K562 (cell line): ENCODE measurements at regions not wholly inside any gene's neighbourhood (a gene's known extent, or its start where the extent isn't known, plus 50 kb on each side); places are given as distances from the start of the nearest gene placed in this dataset.

ENCODE experiments used
- ATAC-seq: fragments of 200-7000 bp; cut with Tn5 transposase; 3 replicates; pipeline ENCODE4 v1.9.1; 2020; ENCODE audit warnings: moderate library complexity
- BruUV-seq: library from RNA; stranded (reverse); fragments of 400-500 nt; replicated peaks from 2 replicates; lab custom pipeline; 2021; lab: Mats Ljungman, UMichigan
- CTCF ChIA-PET: fragments of 300-600 bp; formaldehyde crosslinking; extraction: SDS; loops from one replicate; lab custom pipeline; 2021; ENCODE audit warnings: low intra/inter-chr PET ratio; lab: Yijun Ruan, JAX
- POLR2A ChIA-PET: fragments of 300-600, 350-650 bp; sonication (Branson Sonifier 250); formaldehyde crosslinking; extraction: SDS; loops from one replicate; lab custom pipeline; 2021; ENCODE audit warnings: antibody characterized with exemption, inconsistent platforms; lab: Yijun Ruan, JAX
- DNase-seq, 4 experiments: peaks; one replicate each; pipeline versions ENCODE4 v3.0.0 to v3.0.0-alpha.2; 2011 to 2018; ENCODE audit warnings: low spot score in 3 of 4, mixed read lengths in 3 of 4; ENCODE audit errors: extremely low read depth in 1 of 4
- FAIRE-seq: peaks from 2 replicates; lab custom pipeline; 2011; peaks lifted over from hg19 to GRCh38; lab: Jason Lieb, UNC
- H2AFZ ChIP-seq: 2 replicates; pipeline ENCODE4 v1.6.0; 2011; ENCODE audit warnings: low read depth, low read length, control low read depth, inconsistent platforms
- H3K27ac ChIP-seq: fragments of 200-600 bp; 3 replicates; pipeline ENCODE4 v1.8.0; 2011; ENCODE audit warnings: low read depth, mild to moderate bottlenecking, control low read depth, inconsistent platforms, low read length, moderate library complexity, mixed read lengths; ENCODE audit errors: extremely low read depth
- H3K27me3 ChIP-seq, 2 experiments: fragments of 300-600 bp in 1 of 2; 2 replicates in 1 of 2; 3 replicates in 1 of 2; pipeline versions ENCODE4 v1.6.0 to v1.8.0; 2011; ENCODE audit warnings: inconsistent platforms in 2 of 2, low read length in 2 of 2, mild to moderate bottlenecking in 1 of 2, mixed read lengths in 1 of 2, moderate library complexity in 1 of 2; ENCODE audit not compliant: control insufficient read depth in 2 of 2, insufficient read depth in 2 of 2
- H3K36me3 ChIP-seq: fragments of 300-600 bp; 3 replicates; pipeline ENCODE4 v1.8.0; 2011; ENCODE audit warnings: mild to moderate bottlenecking, low read length, inconsistent platforms; ENCODE audit not compliant: control insufficient read depth, insufficient read depth
- H3K4me1 ChIP-seq, 2 experiments: fragments of 200-600 bp in 1 of 2; replicated peaks in 1 of 2; 2 replicates in 1 of 2; 3 replicates in 1 of 2; pipeline versions ENCODE4 v1.5.1 to v1.8.0; 2011; ENCODE audit warnings: inconsistent platforms in 2 of 2, low read length in 2 of 2, mild to moderate bottlenecking in 1 of 2, mixed read lengths in 1 of 2, moderate library complexity in 1 of 2; ENCODE audit not compliant: control insufficient read depth in 2 of 2, insufficient read depth in 2 of 2
- H3K4me2 ChIP-seq: 2 replicates; pipeline ENCODE4 v1.6.1; 2011; ENCODE audit warnings: low read length, control low read depth, inconsistent platforms, mixed read lengths; ENCODE audit not compliant: insufficient read depth
- H3K4me3 ChIP-seq: fragments of 200-600 bp; sonication (generic), shearing (Covaris generic); 2 replicates; pipeline ENCODE4 v1.5.1; 2016; ENCODE audit warnings: control low read depth, inconsistent platforms
- H3K79me2 ChIP-seq: fragments of 200-600 bp; 3 replicates; pipeline ENCODE4 v1.8.0; 2011; ENCODE audit warnings: low read length, inconsistent platforms; ENCODE audit not compliant: control insufficient read depth, insufficient read depth
- H3K9ac ChIP-seq, 2 experiments: 2 replicates each; pipeline versions ENCODE4 v1.6.0 to v1.6.1; 2011; ENCODE audit warnings: low read depth in 2 of 2, low read length in 2 of 2, control low read depth in 1 of 2, inconsistent platforms in 1 of 2, mild to moderate bottlenecking in 1 of 2, mixed read lengths in 1 of 2; ENCODE audit not compliant: insufficient read depth in 1 of 2
- H3K9me1 ChIP-seq: one replicate; pipeline ENCODE4 v1.6.0; 2011; ENCODE audit warnings: inconsistent platforms, mild to moderate bottlenecking, low read length, moderate library complexity; ENCODE audit not compliant: control insufficient read depth, insufficient read depth
- H3K9me3 ChIP-seq: replicated peaks from 2 replicates; pipeline ENCODE4 v1.5.1; 2011; ENCODE audit warnings: low read depth, low read length, inconsistent platforms; ENCODE audit not compliant: control insufficient read depth, insufficient read depth
- H4K20me1 ChIP-seq: replicated peaks from 2 replicates; pipeline ENCODE4 v1.6.1; 2011; ENCODE audit warnings: low read length, inconsistent platforms, mixed read lengths; ENCODE audit not compliant: control insufficient read depth, insufficient read depth
- ARHGAP35 ChIP-seq: fragments of 450-650 bp; IDR thresholded peaks from 2 replicates; pipeline ENCODE4 v1.6.1; 2018; ENCODE audit not compliant: partially characterized antibody
- CREB1 ChIP-seq, 2 experiments: sonication (generic) in 1 of 2; formaldehyde crosslinking in 1 of 2; IDR thresholded peaks; 2 replicates each; pipeline versions ENCODE4 v1.6.1 to v1.8.0; 2012 to 2022; ENCODE audit warnings: inconsistent platforms in 1 of 2, mild to moderate bottlenecking in 1 of 2, missing genetic modification reagents in 1 of 2, moderate library complexity in 1 of 2
- DACH1 ChIP-seq: fragments of 450-650 bp; IDR thresholded peaks from 2 replicates; pipeline ENCODE4 v1.6.1; 2018; ENCODE audit not compliant: partially characterized antibody
- ID3 ChIP-seq, 2 experiments: fragments of 250-450 bp in 1 of 2; fragments of 450-650 bp in 1 of 2; sonication (Bioruptor Pico) in 1 of 2; IDR thresholded peaks; 2 replicates each; pipeline versions ENCODE4 v1.6.1 to v1.8.0; 2016 to 2021; ENCODE audit warnings: mild to moderate bottlenecking in 2 of 2, moderate library complexity in 2 of 2, missing compliant biosample characterization in 1 of 2, missing genetic modification characterization in 1 of 2
- KAT2B ChIP-seq: IDR thresholded peaks from one replicate; pipeline ENCODE4 v1.6.1; 2012; ENCODE audit warnings: low read depth, mild to moderate bottlenecking, control low read depth, inconsistent platforms, low read length, moderate library complexity
- NR2C1 ChIP-seq, 2 experiments: fragments of 450-650 bp; IDR thresholded peaks; 2 replicates each; pipeline ENCODE4 v1.6.1; 2017; ENCODE audit warnings: mild to moderate bottlenecking in 2 of 2, antibody characterized with exemption in 1 of 2, inconsistent platforms in 1 of 2, missing compliant biosample characterization in 1 of 2, missing genetic modification characterization in 1 of 2
- PCBP2 ChIP-seq: fragments of 200-400 bp; formaldehyde crosslinking; IDR thresholded peaks from 2 replicates; pipeline ENCODE4 v1.6.1; 2018; ENCODE audit warnings: low read length, low read depth, mild to moderate bottlenecking, moderate library complexity; ENCODE audit not compliant: poor library complexity, severe bottlenecking
- PHF20 ChIP-seq: fragments of 450-650 bp; IDR thresholded peaks from 2 replicates; pipeline ENCODE4 v1.6.1; 2018; ENCODE audit not compliant: partially characterized antibody
- PKNOX1 ChIP-seq: fragments of 450-650 bp; IDR thresholded peaks from 2 replicates; pipeline ENCODE4 v1.6.1; 2016
- POLR2AphosphoS5 ChIP-seq: IDR thresholded peaks from 2 replicates; pipeline ENCODE4 v1.6.1; 2011; ENCODE audit warnings: mild to moderate bottlenecking, low read depth, low read length, moderate library complexity; ENCODE audit not compliant: control insufficient read depth, insufficient read depth
- RNF2 ChIP-seq: sonication (generic); IDR thresholded peaks from 2 replicates; pipeline ENCODE4 v1.6.1; 2016
- ZFP30 ChIP-seq: fragments of 250-450 bp; sonication (Bioruptor Pico); IDR thresholded peaks from 2 replicates; pipeline ENCODE4 v1.8.0; 2022; ENCODE audit warnings: moderate library complexity, mild to moderate bottlenecking, inconsistent platforms, borderline replicate concordance
- ZNF511 ChIP-seq: sonication (generic); formaldehyde crosslinking; IDR thresholded peaks from 2 replicates; pipeline ENCODE4 v1.8.0; 2022; ENCODE audit warnings: mild to moderate bottlenecking, missing genetic modification reagents
- ZNF639 ChIP-seq, 2 experiments: fragments of 200-800 bp in 1 of 2; sonication (Bioruptor generic) in 1 of 2; sonication (generic) in 1 of 2; formaldehyde crosslinking in 1 of 2; IDR thresholded peaks in 1 of 2; conservative IDR thresholded peaks in 1 of 2; 2 replicates each; pipeline versions ENCODE4 v1.5.0 to v1.6.1; 2016 to 2020; ENCODE audit warnings: missing compliant biosample characterization in 1 of 2, missing genetic modification characterization in 1 of 2, missing genetic modification reagents in 1 of 2
- ZNF76 ChIP-seq: fragments of 250-450 bp; sonication (Bioruptor Pico); IDR thresholded peaks from 2 replicates; pipeline ENCODE4 v1.4.0; 2020; ENCODE audit warnings: mild to moderate bottlenecking, moderate library complexity, borderline replicate concordance
- WGBS: fragments of 100-300 bp; shearing (Covaris generic); methylation state at CpG from one replicate; pipeline ENCODE4 v1.1.6; 2016; ENCODE audit warnings: low coverage, mixed read lengths; ENCODE audit not compliant: insufficient coverage; ENCODE audit errors: missing lambda C conversion rate; 5-methylcytosine and 5-hydroxymethylcytosine counted together
- in situ Hi-C: fragments of 300-500 bp; cut with MboI; formaldehyde crosslinking; loops from 4 replicates; pipeline ENCODE4 v1.15.0; 2018; ENCODE audit warnings: inconsistent platforms, mixed read lengths
- intact Hi-C: fragments of 100-400 bp; cut with micrococcal nuclease; formaldehyde crosslinking; loops from 2 replicates; pipeline ENCODE4 v1.14.2; 2022
- TF ChIP-seq, protein P1 (sequence below): fragments of 250-450 bp; sonication (Bioruptor Pico); IDR thresholded peaks from 2 replicates; pipeline ENCODE4 v1.5.0; 2021
- TF ChIP-seq, protein P2 (sequence below): sonication (generic); formaldehyde crosslinking; IDR thresholded peaks from 2 replicates; pipeline ENCODE4 v1.9.0; 2022; ENCODE audit warnings: mild to moderate bottlenecking, missing genetic modification reagents

- Histone ChIP-seq H2AFZ (no peak overlapping the region), H3K4me3 (no peak overlapping the region), H3K4me2 (no peak overlapping the region), H3K9ac (no peak overlapping the region), H3K9me3 (no peaks in the 10 kb centered on the region), H3K27ac (no peak overlapping the region), H3K79me2 (no peaks in the 10 kb centered on the region), H4K20me1 (no peaks in the 10 kb centered on the region), H3K4me1 (no peaks in the 10 kb centered on the region), H3K9me1 (no peaks in the 10 kb centered on the region), H3K27me3 (no peaks in the 10 kb centered on the region), H3K36me3 (no peaks in the 10 kb centered on the region)
- in situ Hi-C loops (no loop called here), intact Hi-C loops (loop anchor here (10.0 kb wide), 1 partner anchor 378 kb away; no protein-coding TSS in a partner anchor)
- ChIA-PET CTCF (no interaction called here), POLR2A (no interaction called here)
- 0% methylated on average over 1 of the region's 1 CpG for WGBS
- no peak for ATAC-seq
- BruUV-seq = no TSS peak
- no peak for DNase-seq
- no peak for FAIRE-seq
- TF ChIP-seq ID3 (CRISPR knock-in tag; IDR thresholded peaks at IDR 0.05) = no peak
- TF ChIP-seq ID3 (tag; IDR thresholded peaks at IDR 0.05) = no peak
- TF ChIP-seq PKNOX1 = no peak
- no peak for TF ChIP-seq DACH1
- no peak for TF ChIP-seq ARHGAP35
- no peak for TF ChIP-seq PHF20
- no peak for TF ChIP-seq ZNF76 (CRISPR knock-in tag)
- TF ChIP-seq, protein P1, sequence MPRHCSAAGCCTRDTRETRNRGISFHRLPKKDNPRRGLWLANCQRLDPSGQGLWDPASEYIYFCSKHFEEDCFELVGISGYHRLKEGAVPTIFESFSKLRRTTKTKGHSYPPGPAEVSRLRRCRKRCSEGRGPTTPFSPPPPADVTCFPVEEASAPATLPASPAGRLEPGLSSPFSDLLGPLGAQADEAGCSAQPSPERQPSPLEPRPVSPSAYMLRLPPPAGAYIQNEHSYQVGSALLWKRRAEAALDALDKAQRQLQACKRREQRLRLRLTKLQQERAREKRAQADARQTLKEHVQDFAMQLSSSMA (CRISPR knock-in tag) = no peak
- TF ChIP-seq NR2C1 (IDR thresholded peaks at IDR 0.05) = no peak
- no peak for TF ChIP-seq NR2C1 (tag; IDR thresholded peaks at IDR 0.05)
- TF ChIP-seq, protein P2, sequence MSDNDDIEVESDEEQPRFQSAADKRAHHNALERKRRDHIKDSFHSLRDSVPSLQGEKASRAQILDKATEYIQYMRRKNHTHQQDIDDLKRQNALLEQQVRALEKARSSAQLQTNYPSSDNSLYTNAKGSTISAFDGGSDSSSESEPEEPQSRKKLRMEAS (CRISPR knock-in tag) = no peak
- no peak for TF ChIP-seq ZNF511 (CRISPR knock-in tag)
- no peak for TF ChIP-seq PCBP2
- no peak for TF ChIP-seq CREB1 (IDR thresholded peaks at IDR 0.05)
- no peak for TF ChIP-seq CREB1 (CRISPR knock-in tag; IDR thresholded peaks at IDR 0.05)
- no peak for TF ChIP-seq RNF2
- TF ChIP-seq ZFP30 (CRISPR knock-in tag) = no peak
- no peak for TF ChIP-seq POLR2AphosphoS5
- TF ChIP-seq ZNF639 (CRISPR knock-in tag; conservative IDR thresholded peaks at IDR 0.05 in 1 of 2, IDR thresholded peaks at IDR 0.05 in 1 of 2) = no peak
- no peak for TF ChIP-seq KAT2B
These were observed 303.8 kb upstream of the UBE2E3 start for GRCh38 chr2:180676520-180677025.
